IMR-90 (cell line): ENCODE measurements at regions not wholly inside any gene's neighbourhood (a gene's known extent, or its start where the extent isn't known, plus 50 kb on each side); places are given as distances from the start of the nearest gene placed in this dataset.

Experiments used
- ATAC-seq: fragments of 200-7000 bp; cut with Tn5 transposase; 2 replicates; pipeline ENCODE4 v1.9.1; 2020; ENCODE audit warnings: low read depth, mild to moderate bottlenecking, moderate library complexity
- BruUV-seq: library from RNA; stranded (reverse); fragments of 400-500 nt; replicated peaks from 2 replicates; lab custom pipeline; 2021; lab: Mats Ljungman, UMichigan
- CTCF ChIA-PET: fragments of 300-600 bp; formaldehyde crosslinking; extraction: SDS; loops from one replicate; lab custom pipeline; 2021; ENCODE audit warnings: antibody characterized with exemption; lab: Yijun Ruan, JAX
- POLR2A ChIA-PET: fragments of 300-600 bp; sonication (Branson Sonifier 250); formaldehyde crosslinking; loops from one replicate; lab custom pipeline; 2022; ENCODE audit warnings: antibody characterized with exemption; ENCODE audit not compliant: unreplicated experiment; lab: Charles Lee
- DNase-seq: peaks from one replicate; pipeline ENCODE4 v3.0.0; 2013
- H2AFZ ChIP-seq: replicated peaks from 2 replicates; pipeline ENCODE3; 2013; ENCODE audit warnings: low read length, mild to moderate bottlenecking; ENCODE audit not compliant: poor library complexity
- H2AK5ac ChIP-seq: 2 replicates; pipeline ENCODE4 v1.6.1; 2013; ENCODE audit warnings: low read depth, low read length, inconsistent platforms
- H2AK9ac ChIP-seq: replicated peaks from 2 replicates; pipeline ENCODE3; 2013; ENCODE audit warnings: mild to moderate bottlenecking, low read depth, low read length, moderate library complexity; ENCODE audit not compliant: poor library complexity
- H2BK120ac ChIP-seq: 2 replicates; pipeline ENCODE4 v1.6.1; 2013; ENCODE audit warnings: low read depth, low read length, inconsistent platforms
- H2BK15ac ChIP-seq: 3 replicates; pipeline ENCODE4 v1.6.1; 2013; ENCODE audit warnings: low read depth, low read length, inconsistent platforms
- H2BK20ac ChIP-seq: 2 replicates; pipeline ENCODE4 v1.6.1; 2013; ENCODE audit warnings: low read depth, mild to moderate bottlenecking, inconsistent platforms, low read length, moderate library complexity
- H2BK5ac ChIP-seq: 2 replicates; pipeline ENCODE4 v1.6.1; 2013; ENCODE audit warnings: mild to moderate bottlenecking, low read depth, low read length, inconsistent platforms; ENCODE audit not compliant: poor library complexity, severe bottlenecking
- H3K14ac ChIP-seq: replicated peaks from 2 replicates; pipeline ENCODE4 v1.6.1; 2013; ENCODE audit warnings: low read depth, low read length, inconsistent platforms
- H3K18ac ChIP-seq: 2 replicates; pipeline ENCODE4 v1.6.1; 2013; ENCODE audit warnings: low read depth, low read length, control low read depth
- H3K23ac ChIP-seq: 2 replicates; pipeline ENCODE4 v1.6.1; 2013; ENCODE audit warnings: low read depth, low read length, inconsistent platforms
- H3K27ac ChIP-seq: 2 replicates; pipeline ENCODE4 v1.5.1; 2013; ENCODE audit warnings: mild to moderate bottlenecking, control low read depth, low read length; ENCODE audit not compliant: insufficient read depth
- H3K27me3 ChIP-seq: 2 replicates; pipeline ENCODE4 v1.6.1; 2013; ENCODE audit warnings: low read length; ENCODE audit not compliant: control insufficient read depth, insufficient read depth
- H3K36me3 ChIP-seq: 2 replicates; pipeline ENCODE4 v1.6.1; 2013; ENCODE audit warnings: low read length, mixed read lengths; ENCODE audit not compliant: control insufficient read depth, insufficient read depth
- H3K4ac ChIP-seq: 2 replicates; pipeline ENCODE4 v1.6.1; 2013; ENCODE audit warnings: low read depth, low read length, inconsistent platforms
- H3K4me1 ChIP-seq: 2 replicates; pipeline ENCODE4 v1.6.1; 2013; ENCODE audit warnings: low read length, mixed read lengths; ENCODE audit not compliant: control insufficient read depth, insufficient read depth
- H3K4me2 ChIP-seq: 2 replicates; pipeline ENCODE4 v1.6.1; 2013; ENCODE audit warnings: low read depth, mild to moderate bottlenecking, control low read depth, low read length, moderate library complexity
- H3K4me3 ChIP-seq: 2 replicates; pipeline ENCODE4 v1.5.1; 2013; ENCODE audit warnings: low read depth, mild to moderate bottlenecking, control low read depth, low read length, moderate library complexity; ENCODE audit not compliant: insufficient read depth
- H3K56ac ChIP-seq: 2 replicates; pipeline ENCODE4 v1.6.1; 2013; ENCODE audit warnings: low read length, inconsistent platforms; ENCODE audit not compliant: insufficient read depth; ENCODE audit errors: extremely low read depth
- H3K79me1 ChIP-seq, 2 experiments: 2 replicates each; pipeline ENCODE4 v1.6.1; 2013; ENCODE audit warnings: low read length in 2 of 2, inconsistent platforms in 1 of 2, low read depth in 1 of 2
- H3K9ac ChIP-seq: 2 replicates; pipeline ENCODE4 v1.6.1; 2013; ENCODE audit warnings: low read depth, low read length, control low read depth
- H3K9me1 ChIP-seq: 2 replicates; pipeline ENCODE4 v1.6.1; 2013; ENCODE audit warnings: low read length, inconsistent platforms; ENCODE audit not compliant: insufficient read depth
- H3K9me3 ChIP-seq: 2 replicates; pipeline ENCODE4 v1.6.1; 2013; ENCODE audit warnings: low read length; ENCODE audit not compliant: control insufficient read depth, insufficient read depth
- H4K20me1 ChIP-seq: 2 replicates; pipeline ENCODE4 v1.6.1; 2013; ENCODE audit warnings: low read length, inconsistent platforms; ENCODE audit not compliant: insufficient read depth
- H4K5ac ChIP-seq: 2 replicates; pipeline ENCODE4 v1.6.1; 2013; ENCODE audit warnings: mild to moderate bottlenecking, low read depth, low read length, control low read depth
- H4K8ac ChIP-seq, 2 experiments: 2 replicates each; pipeline ENCODE4 v1.6.1; 2013; ENCODE audit warnings: low read depth in 2 of 2, low read length in 2 of 2, control low read depth in 1 of 2, inconsistent platforms in 1 of 2
- H4K91ac ChIP-seq: 2 replicates; pipeline ENCODE4 v1.6.1; 2013; ENCODE audit warnings: low read depth, low read length, inconsistent platforms; ENCODE audit not compliant: insufficient read depth
- BHLHE40 ChIP-seq: fragments of 150-350 bp; IDR thresholded peaks from 2 replicates; pipeline ENCODE4 v1.6.1; 2016; ENCODE audit warnings: mild to moderate bottlenecking, low read depth, low read length
- CEBPB ChIP-seq: IDR thresholded peaks from 2 replicates; pipeline ENCODE4 v1.6.1; 2012; ENCODE audit warnings: low read depth, low read length, improper control_type of control experiment
- FOS ChIP-seq: fragments of 150-350 bp; IDR thresholded peaks from 2 replicates; pipeline ENCODE4 v1.6.1; 2016; ENCODE audit warnings: low read depth, low read length
- MAFK ChIP-seq: IDR thresholded peaks from 2 replicates; pipeline ENCODE4 v1.6.1; 2012; ENCODE audit warnings: low read depth, low read length, improper control_type of control experiment
- MAZ ChIP-seq: IDR thresholded peaks from 2 replicates; pipeline ENCODE4 v1.6.1; 2012; ENCODE audit warnings: low read depth, mild to moderate bottlenecking, low read length, improper control_type of control experiment, moderate library complexity, borderline replicate concordance
- MXI1 ChIP-seq: IDR thresholded peaks from 2 replicates; pipeline ENCODE4 v1.6.1; 2012; ENCODE audit warnings: low read depth, mild to moderate bottlenecking, low read length, moderate library complexity, borderline replicate concordance
- NFE2L2 ChIP-seq: fragments of 150-350 bp; IDR thresholded peaks from 2 replicates; pipeline ENCODE4 v1.6.1; 2016; ENCODE audit warnings: low read depth, mild to moderate bottlenecking, low read length
- POLR2A ChIP-seq: IDR thresholded peaks from 2 replicates; pipeline ENCODE4 v1.6.1; 2012; ENCODE audit warnings: mild to moderate bottlenecking, low read depth, low read length
- RAD21 ChIP-seq: IDR thresholded peaks from 2 replicates; pipeline ENCODE4 v1.6.1; 2012; ENCODE audit warnings: low read length, improper control_type of control experiment
- SMC3 ChIP-seq: fragments of 150-350 bp; IDR thresholded peaks from 2 replicates; pipeline ENCODE4 v1.6.1; 2016; ENCODE audit warnings: low read depth, mild to moderate bottlenecking, antibody characterized with exemption, low read length, moderate library complexity
- WGBS, 2 experiments: methylation state at CpG; one replicate each; pipeline versions ENCODE4 v1.1.5 to v1.1.7; 2013; ENCODE audit warnings: missing lambda C conversion rate in 2 of 2; ENCODE audit not compliant: insufficient read length in 1 of 2; ENCODE audit errors: extremely low coverage in 2 of 2; 5-methylcytosine and 5-hydroxymethylcytosine counted together
- dilution Hi-C: fragments of 300-500 bp; cut with HindIII; formaldehyde crosslinking; loops from one replicate; pipeline ENCODE4 v1.14.3; 2018; ENCODE audit warnings: low sequenced_read_pairs; ENCODE audit not compliant: unreplicated experiment
- in situ Hi-C: fragments of 300-500 bp; cut with MboI; formaldehyde crosslinking; loops from 3 replicates; pipeline ENCODE4 v1.14.3; 2019; ENCODE audit warnings: low sequenced_read_pairs, inconsistent platforms, mixed read lengths
- intact Hi-C: fragments of 100-400 bp; cut with micrococcal nuclease; formaldehyde crosslinking; loops from 2 replicates; pipeline ENCODE4 v1.10.0; 2022

DNA sequence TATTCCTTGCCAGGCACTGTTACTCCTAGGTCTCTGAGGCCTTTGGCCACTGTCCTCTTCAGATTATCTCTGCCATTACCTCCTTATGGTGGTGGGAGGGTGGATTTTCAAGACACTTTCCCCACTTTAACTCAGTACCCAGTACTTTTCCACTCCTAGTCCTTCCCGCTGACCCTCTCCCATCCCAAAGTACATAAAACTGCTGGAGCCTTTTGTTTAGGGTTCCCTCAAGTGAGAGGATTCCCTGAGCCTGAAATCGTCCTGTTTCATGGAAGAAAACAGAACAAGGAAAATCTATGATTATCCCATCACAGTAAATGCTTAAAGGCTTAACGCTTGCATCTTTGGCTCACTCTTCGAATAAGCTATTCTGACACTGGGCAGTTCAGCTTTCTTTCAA lies 1742.5 kb upstream of the ADGRL3 start:
- intact Hi-C loops, result no loop called here
- Histone ChIP-seq H3K4me3 (no peak overlapping the region), H3K9me1 (no peaks in the 10 kb centered on the region), H3K23ac (no peak overlapping the region), H2AFZ (no peak overlapping the region), H3K79me1 (no peaks in the 10 kb centered on the region), H3K4me1 (no peaks in the 10 kb centered on the region), H4K20me1 (no peaks in the 10 kb centered on the region), H3K36me3 (no peaks in the 10 kb centered on the region), H2AK9ac (no peak overlapping the region), H3K14ac (no peak overlapping the region), H2BK20ac (no peak overlapping the region), H3K9me3 (no peaks in the 10 kb centered on the region; the same call in none of the 2 replicates), H4K5ac (no peak overlapping the region), H2AK5ac (no peak overlapping the region), H2BK15ac (no peak overlapping the region), H2BK5ac (no peak overlapping the region), H3K56ac (no peak overlapping the region), H2BK120ac (no peak overlapping the region), H3K4ac (no peak overlapping the region), H4K8ac (no peak overlapping the region), H4K91ac (no peak overlapping the region), H3K9ac (no peak overlapping the region), H3K27ac (no peak overlapping the region), H3K4me2 (no peak overlapping the region), H3K18ac (no peak overlapping the region), H3K27me3 (no peaks in the 10 kb centered on the region)
- no peak for ATAC-seq
- dilution Hi-C loops, result no loop called here
- CTCF ChIA-PET, result no interaction called here
- BruUV-seq, result no TSS peak
- DNase-seq, result no peak
- no peak for TF ChIP-seq RAD21
- TF ChIP-seq NFE2L2, result no peak
- TF ChIP-seq FOS, result no peak
- TF ChIP-seq BHLHE40, result no peak
- TF ChIP-seq MAFK, result no peak
- no peak for TF ChIP-seq POLR2A
- no peak for TF ChIP-seq SMC3
- no peak for TF ChIP-seq MXI1
- TF ChIP-seq CEBPB, result no peak
- TF ChIP-seq MAZ, result no peak
- POLR2A ChIA-PET, result no interaction called here
- WGBS, 2 experiments, result no CpG with 5 or more reads among the region's 4 CpGs
- in situ Hi-C loops, result no loop called here
